Neuronal stem cell (in vitro differentiated cells): ENCODE measurements at regions not wholly inside any gene's neighbourhood (a gene's known extent, or its start where the extent isn't known, plus 50 kb on each side); places are given as distances from the start of the nearest gene placed in this dataset.

Source experiments
- DNase-seq: peaks from one replicate; pipeline ENCODE4 v3.0.0-alpha.2; 2013; ENCODE audit warnings: low spot score
- H2AFZ ChIP-seq: one replicate; pipeline ENCODE4 v1.6.1; 2013; ENCODE audit warnings: mild to moderate bottlenecking, low read length, inconsistent platforms
- H2AK5ac ChIP-seq: 2 replicates; pipeline ENCODE4 v1.6.1; 2013; ENCODE audit warnings: low read depth, mild to moderate bottlenecking, inconsistent platforms, low read length, moderate library complexity, mixed read lengths
- H2BK120ac ChIP-seq: 2 replicates; pipeline ENCODE4 v1.6.1; 2013; ENCODE audit warnings: low read depth, mild to moderate bottlenecking, inconsistent platforms, low read length, moderate library complexity, mixed read lengths
- H2BK12ac ChIP-seq: one replicate; pipeline ENCODE4 v1.6.1; 2013; ENCODE audit warnings: low read length, inconsistent platforms
- H2BK15ac ChIP-seq: 2 replicates; pipeline ENCODE4 v1.6.1; 2013; ENCODE audit warnings: mild to moderate bottlenecking, low read length, inconsistent platforms, mixed read lengths
- H2BK5ac ChIP-seq: one replicate; pipeline ENCODE4 v1.6.1; 2013; ENCODE audit warnings: inconsistent platforms, mild to moderate bottlenecking, low read length, moderate library complexity
- H3K14ac ChIP-seq: one replicate; pipeline ENCODE4 v1.6.1; 2013; ENCODE audit warnings: low read length, inconsistent platforms
- H3K18ac ChIP-seq: 2 replicates; pipeline ENCODE4 v1.6.1; 2013; ENCODE audit warnings: low read length, inconsistent platforms
- H3K23ac ChIP-seq: 2 replicates; pipeline ENCODE4 v1.6.1; 2013; ENCODE audit warnings: low read depth, mild to moderate bottlenecking, mixed read lengths, low read length, inconsistent platforms; ENCODE audit not compliant: poor library complexity
- H3K27ac ChIP-seq: replicated peaks from 3 replicates; pipeline ENCODE4 v1.5.1; 2013; ENCODE audit warnings: low read length, inconsistent platforms
- H3K27me3 ChIP-seq, 3 experiments: 2 replicates each; pipeline ENCODE4 v1.6.1; 2013; ENCODE audit warnings: low read length in 3 of 3, mild to moderate bottlenecking in 2 of 3, inconsistent platforms in 1 of 3, low read depth in 1 of 3, mixed read lengths in 1 of 3, moderate library complexity in 1 of 3; ENCODE audit not compliant: control insufficient read depth in 3 of 3, insufficient read depth in 3 of 3
- H3K36me3 ChIP-seq, 2 donors: replicated peaks in 1 of 2; 2 replicates each; pipeline ENCODE4 v1.6.1; 2013; ENCODE audit warnings: low read length in 2 of 2; ENCODE audit not compliant: control insufficient read depth in 2 of 2, insufficient read depth in 2 of 2
- H3K4ac ChIP-seq: 2 replicates; pipeline ENCODE4 v1.6.1; 2013; ENCODE audit warnings: inconsistent platforms, mild to moderate bottlenecking, low read length, moderate library complexity
- H3K4me1 ChIP-seq, 2 donors: 1 replicate in 1 of 2; 2 replicates in 1 of 2; pipeline ENCODE4 v1.6.1; 2013; ENCODE audit warnings: low read length in 2 of 2, low read depth in 1 of 2; ENCODE audit not compliant: control insufficient read depth in 2 of 2, insufficient read depth in 1 of 2
- H3K4me2 ChIP-seq: one replicate; pipeline ENCODE4 v1.6.1; 2013; ENCODE audit warnings: mild to moderate bottlenecking, low read length, inconsistent platforms; ENCODE audit not compliant: insufficient read depth, poor library complexity, severe bottlenecking
- H3K4me3 ChIP-seq, 2 donors: 2 replicates each; pipeline ENCODE4 v1.5.1; 2013; ENCODE audit warnings: low read length in 2 of 2, mild to moderate bottlenecking in 2 of 2, inconsistent platforms in 1 of 2, moderate library complexity in 1 of 2
- H3K79me1 ChIP-seq: one replicate; pipeline ENCODE4 v1.6.1; 2013; ENCODE audit warnings: low read depth, mild to moderate bottlenecking, inconsistent platforms, low read length, moderate library complexity
- H3K9ac ChIP-seq: one replicate; pipeline ENCODE4 v1.6.1; 2013; ENCODE audit warnings: mild to moderate bottlenecking, low read depth, low read length, inconsistent platforms; ENCODE audit not compliant: poor library complexity
- H3K9me3 ChIP-seq, 2 donors: replicated peaks in 1 of 2; 2 replicates each; pipeline versions ENCODE3 to v1.6.1; 2013; ENCODE audit warnings: low read length in 2 of 2, mild to moderate bottlenecking in 2 of 2, inconsistent platforms in 1 of 2, low read depth in 1 of 2, mixed read lengths in 1 of 2, moderate library complexity in 1 of 2; ENCODE audit not compliant: control insufficient read depth in 2 of 2, insufficient read depth in 1 of 2
- H4K8ac ChIP-seq: one replicate; pipeline ENCODE4 v1.6.1; 2013; ENCODE audit warnings: low read depth, mild to moderate bottlenecking, inconsistent platforms, low read length, moderate library complexity
- H4K91ac ChIP-seq: one replicate; pipeline ENCODE4 v1.6.1; 2013; ENCODE audit warnings: low read length, low read depth, mild to moderate bottlenecking, inconsistent platforms; ENCODE audit not compliant: poor library complexity
- WGBS, 2 donors: extraction: QIAGEN DNeasy Blood & Tissue Kit; methylation state at CpG; one replicate each; pipeline ENCODE4 v1.1.7; 2013; ENCODE audit warnings: missing lambda C conversion rate in 2 of 2, mixed read lengths in 1 of 2; ENCODE audit not compliant: insufficient read length in 2 of 2, insufficient replicate concordance in 1 of 2; ENCODE audit errors: extremely low coverage in 2 of 2; 5-methylcytosine and 5-hydroxymethylcytosine counted together

GRCh38 chr11:100593291-100593690 is 93.8 kb upstream of the ARHGAP42 start:
- no peak overlapping the region for H3K18ac ChIP-seq
- no peaks in the 10 kb centered on the region for H3K79me1 ChIP-seq
- H3K23ac ChIP-seq: no peak overlapping the region
- H2AFZ ChIP-seq: no peak overlapping the region
- no peaks in the 10 kb centered on the region for H3K9me3 ChIP-seq
- no peak overlapping the region for H4K91ac ChIP-seq
- no peaks in the 10 kb centered on the region for H3K4me1 ChIP-seq
- no peak overlapping the region for H4K8ac ChIP-seq
- H3K4me3 ChIP-seq: no peak overlapping the region
- H2BK120ac ChIP-seq: no peak overlapping the region
- WGBS, 2 donors: no CpG with 5 or more reads among the region's 2 CpGs
- no peak overlapping the region for H3K4ac ChIP-seq
- no peak overlapping the region for H3K27ac ChIP-seq
- no peak overlapping the region for H2AK5ac ChIP-seq
- no peaks in the 10 kb centered on the region for H3K27me3 ChIP-seq
- no peaks in the 10 kb centered on the region for H3K36me3 ChIP-seq
- no peak overlapping the region for H2BK15ac ChIP-seq
- no peak for DNase-seq
- no peak overlapping the region for H3K9ac ChIP-seq
- H2BK5ac ChIP-seq: no peak overlapping the region
- H2BK12ac ChIP-seq: no peak overlapping the region
- no peak overlapping the region for H3K14ac ChIP-seq
- H3K4me2 ChIP-seq: no peak overlapping the region

DNA sequence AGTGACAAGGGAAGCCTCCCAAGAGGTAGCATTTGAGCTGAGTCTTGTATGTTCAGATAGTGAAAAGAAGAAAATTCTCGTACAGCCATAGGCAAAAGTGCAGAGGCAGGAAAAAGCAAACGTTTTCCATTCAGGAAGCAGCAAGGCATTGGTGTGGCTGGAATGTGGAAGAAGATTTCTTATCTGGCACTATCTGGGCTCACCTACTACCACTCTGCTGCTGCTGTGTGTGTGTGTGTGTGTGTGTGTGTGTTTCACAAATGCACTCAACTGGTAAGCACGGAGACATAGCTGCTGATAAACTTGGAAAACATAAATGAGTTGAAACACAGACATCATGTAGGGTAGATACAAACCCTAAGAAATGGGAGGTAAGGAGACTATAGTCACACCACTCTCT is 92.8 kb upstream of the ARHGAP42 start:
- DNase-seq: no peak
- no peaks in the 10 kb centered on the region for H3K9me3 ChIP-seq
- H2AFZ ChIP-seq: no peak overlapping the region
- H2BK120ac ChIP-seq: no peak overlapping the region
- H3K27me3 ChIP-seq: no peaks in the 10 kb centered on the region
- H3K4me3 ChIP-seq: no peak overlapping the region
- no peaks in the 10 kb centered on the region for H3K4me1 ChIP-seq
- no peaks in the 10 kb centered on the region for H3K79me1 ChIP-seq
- no peak overlapping the region for H2AK5ac ChIP-seq
- no peak overlapping the region for H3K4ac ChIP-seq
- H2BK15ac ChIP-seq: no peak overlapping the region
- no peak overlapping the region for H3K4me2 ChIP-seq
- H4K91ac ChIP-seq: no peak overlapping the region
- H3K27ac ChIP-seq: no peak overlapping the region
- H3K18ac ChIP-seq: no peak overlapping the region
- whole genome bisulfite sequencing, 2 donors: no CpG with 5 or more reads among the region's 3 CpGs
- no peak overlapping the region for H3K23ac ChIP-seq
- no peak overlapping the region for H2BK5ac ChIP-seq
- no peaks in the 10 kb centered on the region for H3K36me3 ChIP-seq
- no peak overlapping the region for H2BK12ac ChIP-seq
- H3K9ac ChIP-seq: no peak overlapping the region
- H3K14ac ChIP-seq: no peak overlapping the region
- H4K8ac ChIP-seq: no peak overlapping the region

DNA sequence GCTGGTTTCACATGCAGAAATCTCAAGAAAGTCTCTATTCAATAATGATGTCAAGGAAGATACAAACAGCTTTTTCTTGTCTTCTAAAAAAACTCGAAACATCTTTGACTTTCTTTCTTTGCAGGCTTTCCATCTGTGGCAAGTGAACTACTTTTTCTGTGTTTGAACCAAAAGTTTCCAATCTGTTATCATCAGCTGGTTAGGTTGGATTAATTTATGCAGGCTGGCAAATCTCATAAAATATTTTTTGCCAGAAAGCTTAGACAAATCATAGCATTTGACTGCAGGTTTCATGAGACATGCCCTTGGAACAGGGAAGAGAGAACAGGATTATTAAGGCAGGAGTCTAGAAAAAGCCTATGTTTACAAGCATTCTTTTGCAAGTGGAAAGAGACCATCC is 86.1 kb upstream of the ARHGAP42 start:
- no peak overlapping the region for H2AK5ac ChIP-seq
- peaks cover 0 to 1% of the 10 kb centered on the region in 2 donors for H3K4me1 ChIP-seq
- H3K27me3 ChIP-seq: no peaks in the 10 kb centered on the region
- H3K4me2 ChIP-seq: no peak overlapping the region
- no peak overlapping the region for H3K14ac ChIP-seq
- no peak overlapping the region for H3K27ac ChIP-seq
- no peak overlapping the region for H2BK12ac ChIP-seq
- no peaks in the 10 kb centered on the region for H3K36me3 ChIP-seq
- H4K8ac ChIP-seq: no peak overlapping the region
- H2BK15ac ChIP-seq: no peak overlapping the region
- H3K18ac ChIP-seq: no peak overlapping the region
- WGBS, 2 donors: no CpG with 5 or more reads among the region's 1 CpG
- H3K4ac ChIP-seq: no peak overlapping the region
- no peak overlapping the region for H3K9ac ChIP-seq
- H3K79me1 ChIP-seq: no peaks in the 10 kb centered on the region
- no peak for DNase-seq
- no peaks in the 10 kb centered on the region for H3K9me3 ChIP-seq
- no peak overlapping the region for H2AFZ ChIP-seq
- no peak overlapping the region for H2BK5ac ChIP-seq
- H3K4me3 ChIP-seq: no peak overlapping the region
- H4K91ac ChIP-seq: no peak overlapping the region
- no peak overlapping the region for H2BK120ac ChIP-seq
- no peak overlapping the region for H3K23ac ChIP-seq

DNA sequence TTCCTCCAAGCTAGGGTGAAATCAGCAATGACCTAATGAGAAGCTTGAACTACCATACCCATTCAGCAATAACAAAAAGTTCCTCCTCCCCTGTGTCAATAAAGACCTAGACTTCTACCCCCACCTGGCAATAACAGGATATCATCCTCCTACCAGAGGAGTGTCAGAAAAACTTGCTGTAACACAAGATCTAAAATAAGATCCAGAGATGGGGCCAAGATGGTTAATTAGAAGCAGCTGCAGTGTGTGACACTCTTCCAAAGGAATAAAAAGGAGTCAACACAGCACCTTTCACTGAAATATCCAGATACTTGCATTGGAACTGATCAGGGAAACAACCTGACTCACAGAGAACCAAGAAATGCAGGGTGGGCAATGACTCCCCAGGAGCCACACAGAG is 84.4 kb upstream of the ARHGAP42 start:
- no peak overlapping the region for H3K4me3 ChIP-seq
- no peak overlapping the region for H2BK5ac ChIP-seq
- H2AK5ac ChIP-seq: no peak overlapping the region
- no peaks in the 10 kb centered on the region for H3K36me3 ChIP-seq
- no peak overlapping the region for H4K91ac ChIP-seq
- no peak overlapping the region for H3K18ac ChIP-seq
- H3K4me2 ChIP-seq: no peak overlapping the region
- no peak overlapping the region for H2BK15ac ChIP-seq
- H3K4ac ChIP-seq: no peak overlapping the region
- no peak overlapping the region for H2BK120ac ChIP-seq
- peaks cover 0 to 1% of the 10 kb centered on the region in 2 donors for H3K4me1 ChIP-seq
- H3K27ac ChIP-seq: no peak overlapping the region
- H2BK12ac ChIP-seq: no peak overlapping the region
- H2AFZ ChIP-seq: no peak overlapping the region
- no peak for DNase-seq
- H4K8ac ChIP-seq: no peak overlapping the region
- H3K9me3 ChIP-seq: no peaks in the 10 kb centered on the region
- no peak overlapping the region for H3K9ac ChIP-seq
- no peaks in the 10 kb centered on the region for H3K27me3 ChIP-seq
- H3K23ac ChIP-seq: no peak overlapping the region
- no peak overlapping the region for H3K14ac ChIP-seq
- no peaks in the 10 kb centered on the region for H3K79me1 ChIP-seq
